ENCODE measurements at regions not wholly inside any gene's neighbourhood (a gene's known extent, or its start where the extent isn't known, plus 50 kb on each side); places are given as distances from the start of the nearest gene placed in this dataset.

GRCh38 chr14:75342762-75343599, 64.4 kb downstream of the FOS start:
- TF ChIP-seq EZH2 (IDR thresholded peaks at IDR 0.05; ENCODE audit: low read depth, unreplicated experiment), result no peak
- no peak for TF ChIP-seq CTCF (conservative IDR thresholded peaks at IDR 0.05; ENCODE audit: low read depth in 2 of 2)
- TF ChIP-seq REST (IDR thresholded peaks at IDR 0.05; ENCODE audit: unreplicated experiment), result no peak
- TF ChIP-seq EZH2phosphoT487 (IDR thresholded peaks at IDR 0.05; ENCODE audit: unreplicated experiment), result no peak
- TF ChIP-seq POLR2AphosphoS5 (IDR thresholded peaks at IDR 0.05; ENCODE audit: low read depth), result no peak
- no peak for TF ChIP-seq ZNF462 (CRISPR knock-in tag; IDR thresholded peaks at IDR 0.05)
- TF ChIP-seq NANOG (IDR thresholded peaks at IDR 0.05; ENCODE audit: borderline replicate concordance), result no peak
